Fibroblast of the conjunctiva (primary cell): ENCODE measurements at regions not wholly inside any gene's neighbourhood (a gene's known extent, or its start where the extent isn't known, plus 50 kb on each side); places are given as distances from the start of the nearest gene placed in this dataset.

Experiments
- DNase-seq: peaks from one replicate; pipeline ENCODE4 v3.0.0-alpha.2; 2010; ENCODE audit warnings: low read depth

DNA sequence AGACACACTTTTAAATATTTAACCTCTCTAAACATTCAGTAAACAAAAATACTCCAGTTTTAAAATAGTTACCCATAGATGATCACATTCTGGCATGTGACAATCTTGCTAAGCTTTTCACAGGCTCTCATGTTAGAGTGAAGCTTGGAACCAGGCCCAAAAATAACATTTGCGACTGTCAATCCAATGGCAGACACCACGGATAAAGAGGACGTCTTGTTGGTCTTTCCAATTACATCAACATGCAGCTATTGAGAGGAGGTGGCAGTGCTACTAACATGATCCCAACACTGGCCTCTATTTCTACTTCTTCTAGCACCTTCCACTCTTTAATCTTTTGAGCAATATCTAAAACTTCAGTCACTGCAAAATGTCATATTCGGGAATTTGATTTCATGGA is 970.8 kb upstream of the TENM3 start:
- DNase-seq = no peak

DNA sequence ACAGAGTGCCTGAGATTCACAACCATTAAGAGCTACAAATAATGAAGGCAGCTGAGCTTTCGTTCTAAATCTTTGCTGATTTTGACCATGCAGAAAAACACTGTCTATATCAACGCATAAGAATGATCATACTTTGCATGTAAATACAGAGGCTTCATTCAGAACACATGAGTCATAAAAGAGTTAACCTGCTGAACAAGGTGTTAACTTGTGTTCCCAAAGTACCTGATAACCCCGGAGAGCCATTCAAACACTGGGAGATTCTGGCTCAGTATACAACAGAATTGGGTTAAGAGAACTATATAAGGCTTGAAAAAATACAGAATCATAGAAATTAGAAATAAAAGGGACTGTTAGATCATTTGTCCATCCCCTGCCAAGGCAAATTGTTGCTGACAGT is 964.3 kb upstream of the TENM3 start:
- DNase-seq = no peak

DNA sequence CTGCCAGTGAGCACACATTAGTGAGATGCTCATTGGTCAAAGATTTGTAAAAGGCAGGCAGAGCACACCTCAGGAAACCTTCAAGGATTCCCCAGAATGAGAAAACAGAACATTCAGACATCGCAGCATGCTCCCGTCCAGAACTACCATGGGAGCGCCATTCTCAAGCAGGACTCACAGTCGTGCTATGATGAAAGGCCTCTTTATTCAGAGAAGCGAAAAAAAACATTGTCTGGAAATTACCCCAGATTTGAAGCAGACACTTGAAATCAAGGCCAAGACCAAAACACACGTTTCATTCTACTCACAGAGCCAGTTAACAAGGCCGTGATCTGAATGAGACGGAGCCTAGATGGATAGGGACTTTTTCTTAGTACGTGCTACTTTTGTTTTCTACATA is 961.8 kb upstream of the TENM3 start:
- DNase-seq = no peak

DNA sequence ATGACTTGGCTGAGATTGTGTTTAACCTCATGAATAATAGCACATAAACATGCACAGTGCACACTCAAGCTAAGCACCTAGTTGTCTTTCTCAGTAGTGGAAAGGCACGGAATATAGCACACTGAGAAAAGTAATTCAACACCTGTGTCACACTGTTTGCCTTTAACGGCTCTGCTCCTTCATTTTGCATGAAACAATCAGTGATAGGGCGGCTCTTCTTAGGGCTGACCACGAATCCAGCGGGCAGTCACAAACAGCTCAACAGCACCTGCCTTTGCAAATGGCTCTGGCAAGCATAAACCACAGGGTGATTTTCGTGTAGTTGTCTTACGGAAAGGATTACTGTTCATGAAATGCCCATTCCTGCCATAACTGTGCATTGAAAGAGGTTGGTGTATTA is 954.0 kb upstream of the TENM3 start:
- no peak for DNase-seq

DNA sequence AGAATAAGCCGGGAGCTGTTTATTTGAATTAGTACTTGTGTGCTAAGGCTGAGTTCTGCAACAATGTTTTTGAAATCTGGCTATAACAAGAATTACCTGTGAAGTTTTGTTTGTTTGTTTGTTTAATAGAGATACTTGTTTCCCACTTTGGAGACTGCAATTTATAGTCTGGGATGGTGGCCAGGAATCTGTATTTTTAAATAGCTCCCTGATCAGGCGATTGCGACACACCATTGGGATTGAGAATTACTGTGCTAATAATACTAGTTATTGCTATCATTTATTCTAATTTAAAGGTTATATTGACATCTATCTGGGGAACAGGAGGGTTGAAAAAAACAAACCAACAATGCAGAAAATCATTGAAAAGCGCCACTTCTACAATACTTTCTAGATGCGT is 951.6 kb upstream of the TENM3 start:
- no peak for DNase-seq

DNA sequence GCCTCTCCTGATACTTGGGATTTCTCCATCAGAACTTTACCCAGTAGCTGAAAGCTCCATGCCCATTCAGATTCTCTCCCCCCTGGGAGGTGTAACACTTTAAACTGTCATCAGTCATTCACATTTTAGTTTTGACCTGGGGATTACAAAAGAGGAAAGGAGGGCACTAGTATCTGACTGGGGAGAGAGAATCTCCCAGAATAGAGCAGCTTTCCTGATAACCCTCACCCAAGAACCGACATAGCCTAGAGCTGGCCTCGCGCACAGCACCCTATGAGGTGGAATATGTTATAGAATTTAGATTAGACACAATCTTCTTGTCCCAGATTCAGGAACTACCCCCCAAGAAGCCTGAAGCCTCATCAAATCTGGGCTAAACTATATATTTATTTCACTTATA is 950.2 kb upstream of the TENM3 start:
- DNase-seq = no peak

DNA sequence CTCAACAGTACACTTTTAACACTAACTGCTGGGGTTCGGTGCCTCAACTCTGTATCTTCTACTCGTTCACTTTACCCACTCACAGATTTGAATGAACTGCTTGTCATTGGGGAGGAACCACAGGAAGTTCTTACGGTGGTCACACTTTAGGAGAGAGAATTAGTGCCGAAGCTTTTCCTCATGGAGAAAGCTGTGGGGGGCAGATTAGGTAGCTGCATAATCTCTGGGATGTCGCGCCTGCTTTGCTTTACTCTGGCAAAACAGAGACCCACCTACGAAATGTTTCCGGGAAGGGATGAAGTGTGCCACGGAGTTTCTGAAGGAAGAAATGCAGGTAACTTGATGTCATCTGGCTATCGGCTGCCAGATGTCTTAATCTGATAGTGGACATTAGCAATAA is 949.7 kb upstream of the TENM3 start:
- no peak for DNase-seq

DNA sequence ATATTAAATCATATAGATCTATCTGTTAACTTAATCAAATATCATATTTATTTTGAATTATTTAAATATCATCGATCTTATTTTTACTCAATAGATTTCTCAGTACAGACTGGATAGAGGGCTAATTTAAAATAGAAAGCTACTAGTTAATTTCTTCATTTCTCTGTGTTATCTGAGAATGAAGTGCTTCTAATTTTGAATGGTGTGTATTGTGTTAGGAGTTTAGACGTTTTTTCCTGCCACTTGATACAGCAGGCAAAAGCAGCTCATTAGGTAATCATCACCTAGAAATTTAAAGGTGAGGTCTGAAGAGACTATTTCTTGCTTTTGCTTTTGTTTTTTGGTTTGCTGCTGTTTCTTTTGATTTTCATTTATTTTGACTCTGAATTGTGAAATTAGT is 948.8 kb upstream of the TENM3 start:
- DNase-seq = no peak

DNA sequence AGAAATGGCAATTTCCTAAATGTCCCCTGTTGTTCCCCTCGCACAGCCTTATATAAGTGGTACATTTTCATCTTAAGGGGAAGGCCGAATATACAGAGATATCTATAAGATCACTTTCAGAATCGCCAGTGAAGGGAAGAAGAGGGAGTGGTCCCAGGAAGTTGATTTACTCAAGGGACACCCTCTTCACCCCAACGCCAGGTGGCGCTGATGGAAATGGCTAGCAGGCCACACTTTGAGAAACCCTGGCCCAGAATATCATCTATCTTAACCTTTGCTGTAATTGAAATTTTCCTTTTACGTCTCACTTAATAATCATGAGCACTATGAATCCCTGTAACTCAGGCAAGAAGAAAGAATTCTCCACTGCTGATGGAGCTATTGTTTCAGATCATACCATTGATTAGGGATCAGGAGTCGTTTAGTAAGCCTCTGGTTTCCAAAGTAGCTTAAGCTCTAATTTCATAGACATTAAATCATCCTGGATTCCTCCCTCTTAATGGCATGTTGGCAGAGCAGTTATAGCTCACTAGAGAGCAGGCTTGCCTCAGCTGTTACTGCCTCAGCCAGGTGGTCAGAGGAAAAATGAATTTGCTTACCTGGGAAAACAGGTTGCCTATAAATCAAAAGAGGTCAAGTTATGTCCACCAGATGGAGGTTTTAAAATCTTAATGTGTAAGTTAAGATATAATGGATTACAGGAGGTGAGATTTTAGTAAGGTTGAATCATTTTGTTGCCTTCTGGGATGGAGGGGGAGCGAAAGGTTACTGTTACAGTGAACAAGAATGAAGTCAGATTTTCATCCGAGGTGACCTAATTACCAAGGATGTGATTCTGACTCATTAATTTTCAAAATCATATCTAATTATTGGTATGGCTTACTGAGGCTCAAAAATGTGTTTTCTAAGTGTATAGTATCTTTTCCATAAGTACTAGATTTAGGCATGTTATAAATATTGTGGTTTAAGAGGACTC is 941.2 kb upstream of the TENM3 start:
- DNase-seq = no peak

DNA sequence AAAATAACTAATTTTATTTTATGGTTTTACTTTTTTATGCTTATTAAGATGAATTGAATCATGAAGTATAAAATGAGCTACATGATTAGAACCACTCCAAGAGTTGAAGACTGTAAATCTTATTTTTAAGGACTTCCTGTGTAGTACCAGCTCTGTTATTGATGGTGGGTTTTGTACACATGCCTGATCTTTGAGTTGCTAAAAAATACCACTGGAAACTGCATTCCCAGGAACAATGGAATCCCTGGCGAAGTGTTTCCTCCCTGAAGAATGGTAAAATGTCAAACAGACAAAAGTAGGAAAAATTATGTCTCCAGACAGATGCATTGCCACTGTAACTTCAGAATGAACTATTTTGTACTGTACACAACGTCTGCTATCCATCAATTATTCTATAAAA is 935.4 kb upstream of the TENM3 start:
- no peak for DNase-seq

DNA sequence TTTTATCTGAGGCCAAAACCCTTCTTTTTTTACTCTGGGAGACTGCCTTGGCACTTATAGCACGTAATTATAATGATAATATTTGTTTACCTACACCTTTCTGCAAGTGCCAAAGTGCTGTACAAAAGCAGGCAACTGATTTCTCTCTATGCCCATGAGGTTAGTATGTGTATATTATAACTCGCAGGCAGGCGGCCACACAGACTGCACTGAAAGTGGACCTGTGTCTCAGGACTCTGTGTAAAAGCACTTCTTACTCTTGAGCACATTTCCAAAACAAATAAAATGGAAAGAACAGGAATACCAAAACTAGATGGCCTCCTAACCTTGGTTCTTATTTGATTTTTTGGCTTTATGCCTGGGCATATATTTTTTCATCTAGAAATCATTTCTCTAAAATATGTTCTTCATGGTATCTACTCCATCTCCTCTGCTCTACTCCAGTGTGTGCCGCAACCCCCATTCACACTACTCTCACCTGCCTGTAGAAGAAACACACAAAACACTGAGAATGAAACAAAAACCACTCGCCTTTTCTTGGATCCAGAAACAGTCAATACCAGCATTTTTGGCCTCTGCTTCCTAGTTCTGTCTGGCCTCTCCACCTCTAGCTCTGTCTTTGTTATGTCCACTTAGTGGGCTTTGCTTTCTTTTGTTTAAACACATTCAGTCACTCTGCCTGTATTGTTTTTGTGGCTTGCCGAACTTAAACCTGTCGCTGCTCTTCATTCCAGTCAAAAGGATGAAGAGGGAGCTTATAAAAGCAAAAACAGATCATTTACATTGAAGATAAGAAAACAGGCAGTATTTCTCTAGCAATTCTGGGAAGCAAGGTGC is 934.5 kb upstream of the TENM3 start:
- DNase-seq = no peak

DNA sequence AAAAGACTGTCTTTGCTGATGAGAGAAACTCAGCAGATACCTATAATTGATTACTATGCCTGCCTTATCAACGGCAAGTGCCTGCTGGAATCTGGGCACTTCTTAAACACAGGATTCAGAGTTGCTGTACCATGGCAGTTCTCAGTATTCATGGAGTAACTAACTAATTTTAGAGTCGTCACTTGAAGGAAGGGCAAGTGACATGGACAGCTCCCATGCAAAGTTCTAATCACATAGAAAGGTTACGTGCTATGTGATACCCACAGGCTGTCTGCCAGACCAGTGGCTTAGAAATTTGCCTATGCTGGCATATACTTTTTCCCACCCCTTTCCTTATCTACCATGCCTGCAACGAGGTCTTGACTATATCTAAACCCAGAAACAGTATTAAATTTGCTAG is 931.1 kb upstream of the TENM3 start:
- DNase-seq = no peak

DNA sequence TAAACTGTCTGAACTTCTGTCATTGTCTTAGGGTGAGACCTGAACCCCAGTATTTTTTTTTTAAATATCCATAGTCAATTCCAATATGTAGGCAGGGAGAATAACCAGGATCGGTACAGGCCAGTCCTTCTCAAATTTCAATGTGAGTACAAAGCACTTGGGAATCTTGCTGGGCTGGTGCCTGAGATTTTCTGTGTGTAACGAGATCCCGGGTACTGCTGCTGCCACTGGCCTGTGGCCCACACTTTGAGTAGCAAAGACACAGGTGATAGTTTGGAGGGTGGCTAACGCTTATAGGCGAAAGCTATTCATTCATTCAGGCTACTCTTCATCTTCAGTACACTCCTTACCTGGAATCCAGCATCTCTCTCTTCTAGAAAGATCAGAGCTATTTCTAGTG is 923.6 kb upstream of the TENM3 start:
- DNase-seq = no peak

DNA sequence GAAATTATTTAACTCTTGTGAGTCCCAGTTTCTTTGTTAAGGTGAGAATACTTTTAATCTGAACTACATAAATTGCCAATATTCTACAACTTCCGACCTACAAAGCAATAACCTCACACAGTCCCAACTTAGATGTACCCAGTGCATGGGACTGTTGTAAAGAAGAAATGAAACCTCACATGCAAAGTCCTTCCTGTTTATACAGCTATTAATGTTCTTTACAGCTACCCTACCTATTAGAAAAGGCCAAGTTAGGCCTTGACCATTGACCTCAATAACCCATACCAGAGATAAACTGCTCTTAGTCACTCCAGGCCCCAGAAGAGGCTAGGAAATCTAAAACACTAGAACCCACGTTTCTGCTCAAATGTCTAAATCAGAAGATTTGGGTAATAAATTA is 920.1 kb upstream of the TENM3 start:
- DNase-seq = no peak

DNA sequence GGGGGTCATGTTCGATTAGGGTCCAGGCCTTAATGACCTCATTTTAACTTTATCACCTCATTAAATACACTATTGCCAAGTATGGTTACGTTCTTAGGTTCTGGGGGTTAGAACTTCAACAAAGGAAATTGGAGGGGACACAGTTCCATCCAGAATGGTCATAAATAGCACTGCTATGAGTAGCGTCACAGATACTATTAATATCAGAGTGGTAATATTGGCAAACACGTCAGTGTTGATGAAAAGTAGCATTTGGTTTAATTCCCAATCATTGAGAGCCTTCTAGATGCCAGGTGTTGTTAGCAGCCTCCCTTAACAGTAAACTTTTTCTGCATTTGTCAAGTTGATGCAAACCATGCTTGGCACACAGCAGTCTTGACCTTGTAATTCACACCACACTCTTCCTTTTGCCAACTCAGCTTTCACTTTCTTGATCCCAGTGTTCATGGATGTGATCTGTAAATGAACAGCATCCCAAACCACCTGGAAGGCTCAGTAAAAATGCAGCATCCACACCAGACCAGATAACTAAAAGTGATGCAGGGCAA is 912.5 kb upstream of the TENM3 start:
- no peak for DNase-seq

DNA sequence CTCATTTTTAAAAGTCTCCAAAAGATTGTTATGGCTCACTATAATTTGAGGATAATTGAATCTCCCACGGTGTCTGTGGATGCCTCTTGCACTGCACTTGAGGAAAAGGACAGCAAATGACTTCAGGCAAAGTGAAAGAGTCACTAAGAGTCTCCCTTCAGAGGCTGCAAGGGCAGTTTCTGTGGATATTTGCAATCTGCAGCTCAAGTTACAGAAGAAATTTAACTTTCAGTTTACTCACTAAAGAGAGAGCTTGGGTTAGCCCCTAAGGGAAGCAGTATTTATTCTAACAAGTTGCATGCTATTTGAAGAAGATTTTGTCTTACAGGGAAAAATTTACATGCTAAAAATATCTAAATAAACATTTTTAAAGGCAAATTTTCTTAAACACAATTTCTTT is 912.0 kb upstream of the TENM3 start:
- DNase-seq = no peak

DNA sequence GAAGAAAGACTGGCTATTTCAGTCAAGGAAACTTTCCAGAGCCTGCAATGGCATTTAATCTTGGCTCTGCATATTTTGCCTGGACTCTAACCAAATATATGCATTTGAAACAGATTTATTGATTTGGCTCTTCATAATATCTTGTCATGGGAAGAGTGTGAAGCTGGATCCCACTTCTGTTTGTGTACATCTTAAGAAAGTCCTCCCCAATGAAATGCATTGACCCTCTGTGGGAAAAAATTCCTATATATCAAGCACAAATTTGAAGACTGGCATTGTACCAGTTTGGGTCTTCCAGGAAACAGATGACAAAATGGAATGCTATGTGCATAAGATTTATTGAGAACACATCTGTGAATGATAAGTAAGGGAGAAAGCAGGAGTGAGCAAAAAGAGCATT is 897.3 kb upstream of the TENM3 start:
- no peak for DNase-seq

DNA sequence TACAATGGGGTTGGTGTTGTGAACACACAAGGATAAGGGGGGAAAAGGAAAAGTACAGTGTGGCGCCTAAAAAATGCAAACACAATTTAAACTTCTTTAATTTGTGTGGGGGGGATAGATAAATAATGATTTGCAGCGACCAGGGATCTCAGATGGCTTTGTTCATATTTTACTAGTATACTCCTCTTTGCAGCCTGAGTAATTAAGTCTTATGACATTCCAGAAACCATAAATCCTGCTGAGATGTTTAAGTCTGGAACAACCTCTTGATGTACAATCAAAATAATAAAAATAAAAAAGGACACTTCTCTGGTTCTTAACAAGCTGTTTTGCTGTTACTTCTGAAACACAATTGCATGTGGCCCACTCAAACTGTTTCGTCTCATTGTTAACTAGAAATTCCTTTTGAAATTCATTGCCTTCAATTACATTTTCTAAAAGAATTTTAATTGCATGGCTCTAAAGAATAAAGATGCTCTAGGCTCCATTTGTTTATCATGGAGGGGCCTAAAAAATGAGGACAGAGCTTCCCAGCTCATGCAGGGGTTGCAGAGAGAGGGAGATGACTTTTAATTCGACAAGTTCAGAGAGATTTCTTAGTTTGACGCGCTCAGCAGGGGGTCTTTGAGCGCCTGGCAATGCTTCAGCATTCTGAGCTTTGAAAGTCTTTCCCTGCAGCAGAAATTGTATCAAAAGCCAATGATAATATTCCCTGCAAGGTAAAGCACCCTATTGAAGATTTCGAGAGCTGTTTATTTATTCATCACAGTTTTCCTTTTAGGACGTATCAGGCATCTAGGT is 892.4 kb upstream of the TENM3 start:
- no peak for DNase-seq

DNA sequence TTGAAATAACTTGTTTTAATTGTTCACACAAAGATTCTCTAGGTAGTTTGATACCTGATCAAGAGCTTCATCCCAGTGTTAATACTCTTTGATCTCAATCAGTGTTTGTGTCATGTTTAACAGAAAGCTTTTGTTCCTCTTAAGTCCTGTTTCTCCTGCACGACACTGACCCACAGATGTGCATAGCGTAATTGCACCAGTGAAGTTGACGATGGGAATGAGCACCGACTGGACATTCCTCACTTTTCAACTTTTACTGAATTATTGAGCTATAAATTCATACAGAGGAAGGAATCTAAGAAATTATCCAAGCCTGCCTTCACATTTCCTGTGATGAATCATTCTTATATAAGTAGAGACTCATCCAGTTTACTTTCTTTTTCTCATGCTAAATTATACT is 878.7 kb upstream of the TENM3 start:
- DNase-seq = no peak

DNA sequence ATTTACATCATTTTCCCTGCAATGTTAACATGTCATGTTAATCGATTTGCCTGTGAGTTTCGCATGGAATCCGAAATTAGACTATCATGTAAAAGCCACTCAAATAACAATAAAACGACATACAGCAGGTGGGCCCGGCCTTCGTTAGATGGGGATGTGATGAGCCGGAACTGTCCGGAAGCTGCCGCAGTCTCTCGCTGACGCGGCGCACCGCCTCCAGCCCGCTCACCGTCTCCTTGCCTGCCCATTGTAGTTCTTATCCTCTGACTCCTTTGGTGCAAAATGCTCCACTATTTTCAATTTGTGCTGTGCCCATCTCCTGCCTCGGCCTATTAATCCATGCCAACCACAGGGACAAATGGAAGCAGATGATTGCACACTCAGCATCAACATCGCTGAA is 877.5 kb upstream of the TENM3 start:
- no peak for DNase-seq

DNA sequence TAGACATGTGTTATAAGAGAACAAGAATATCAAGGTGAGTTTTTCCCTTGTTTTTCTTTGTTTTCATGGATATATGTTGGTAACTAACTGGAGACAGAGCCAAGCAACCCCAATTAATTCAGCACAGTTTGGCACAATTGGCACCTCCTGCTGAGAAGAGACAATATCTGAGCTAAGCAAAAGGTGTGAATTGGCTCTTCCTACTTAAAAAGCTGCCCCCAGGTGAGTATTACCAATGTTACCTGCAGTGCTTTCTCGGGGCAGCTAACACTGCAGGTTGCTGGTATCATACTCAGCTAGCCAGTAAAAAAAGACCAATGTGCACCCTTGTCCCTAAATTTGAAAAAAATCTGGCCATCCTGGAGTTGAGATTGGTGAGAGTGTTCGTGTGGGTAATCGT is 871.2 kb upstream of the TENM3 start:
- no peak for DNase-seq

DNA sequence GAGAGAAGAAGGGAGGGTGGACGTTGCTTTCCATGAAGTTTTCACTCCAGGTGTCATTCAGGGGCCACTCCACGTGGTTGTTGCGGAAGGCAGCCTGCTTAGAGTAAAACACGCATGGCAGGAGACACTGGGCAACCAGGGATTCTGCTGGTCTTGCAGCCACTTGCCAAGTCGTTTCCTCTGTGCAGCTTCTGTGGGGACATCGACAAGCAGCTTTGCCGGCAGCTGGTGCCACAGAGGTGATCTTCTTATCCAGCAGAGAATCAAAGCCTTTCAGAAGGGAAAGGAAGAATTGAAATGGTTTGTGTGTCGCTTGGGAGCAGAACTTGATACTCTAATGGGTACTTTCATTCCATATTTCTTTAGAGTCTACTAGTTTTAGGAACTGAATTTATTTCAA is 867.1 kb upstream of the TENM3 start:
- no peak for DNase-seq
